ENCODE measurements at regions not wholly inside any gene's neighbourhood (a gene's known extent, or its start where the extent isn't known, plus 50 kb on each side); places are given as distances from the start of the nearest gene placed in this dataset.

DNA sequence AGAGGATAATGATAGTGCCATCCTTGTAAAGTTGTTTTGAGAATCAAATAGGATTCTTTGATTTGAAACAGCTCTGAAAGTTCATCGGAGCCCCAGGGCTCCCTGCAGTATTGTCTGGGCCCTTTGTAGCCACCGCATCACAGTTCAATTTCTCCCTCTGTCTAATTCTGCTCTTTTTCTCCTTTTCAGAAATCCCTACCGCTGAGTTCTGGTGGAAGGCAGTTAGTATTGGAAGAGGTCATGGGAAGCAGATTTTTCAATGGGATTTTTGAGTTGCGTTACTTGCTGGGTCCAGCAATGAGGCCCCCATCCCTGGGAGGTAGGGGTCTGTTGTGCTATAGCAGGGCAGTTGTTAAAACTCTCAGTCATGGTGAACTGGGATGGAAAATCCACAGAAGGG, 101.0 kb upstream of the DISP3 start:
- no peak for TF ChIP-seq POLR2A (IDR thresholded peaks at IDR 0.05)
- TF ChIP-seq, protein P1, sequence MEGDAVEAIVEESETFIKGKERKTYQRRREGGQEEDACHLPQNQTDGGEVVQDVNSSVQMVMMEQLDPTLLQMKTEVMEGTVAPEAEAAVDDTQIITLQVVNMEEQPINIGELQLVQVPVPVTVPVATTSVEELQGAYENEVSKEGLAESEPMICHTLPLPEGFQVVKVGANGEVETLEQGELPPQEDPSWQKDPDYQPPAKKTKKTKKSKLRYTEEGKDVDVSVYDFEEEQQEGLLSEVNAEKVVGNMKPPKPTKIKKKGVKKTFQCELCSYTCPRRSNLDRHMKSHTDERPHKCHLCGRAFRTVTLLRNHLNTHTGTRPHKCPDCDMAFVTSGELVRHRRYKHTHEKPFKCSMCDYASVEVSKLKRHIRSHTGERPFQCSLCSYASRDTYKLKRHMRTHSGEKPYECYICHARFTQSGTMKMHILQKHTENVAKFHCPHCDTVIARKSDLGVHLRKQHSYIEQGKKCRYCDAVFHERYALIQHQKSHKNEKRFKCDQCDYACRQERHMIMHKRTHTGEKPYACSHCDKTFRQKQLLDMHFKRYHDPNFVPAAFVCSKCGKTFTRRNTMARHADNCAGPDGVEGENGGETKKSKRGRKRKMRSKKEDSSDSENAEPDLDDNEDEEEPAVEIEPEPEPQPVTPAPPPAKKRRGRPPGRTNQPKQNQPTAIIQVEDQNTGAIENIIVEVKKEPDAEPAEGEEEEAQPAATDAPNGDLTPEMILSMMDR (IDR thresholded peaks at IDR 0.05) = no peak
- no peak for TF ChIP-seq POLR2AphosphoS5 (IDR thresholded peaks at IDR 0.05)
- no peak for TF ChIP-seq EP300 (IDR thresholded peaks at IDR 0.05)
